Iris pigment epithelial cell (primary cell): ENCODE measurements at regions not wholly inside any gene's neighbourhood (a gene's known extent, or its start where the extent isn't known, plus 50 kb on each side); places are given as distances from the start of the nearest gene placed in this dataset.
A peak's percentile ranks its signal among the peaks of the same experiment; 100 is the strongest.
"Not testable (repeated sequence)": the region's sequence is repeated elsewhere in the genome, so short reads cannot be mapped to it uniquely, and the experiment has no call there.

Source experiments
- DNase-seq: peaks from one replicate; pipeline ENCODE4 v3.0.0-alpha.2; 2011; ENCODE audit warnings: low read depth

DNA sequence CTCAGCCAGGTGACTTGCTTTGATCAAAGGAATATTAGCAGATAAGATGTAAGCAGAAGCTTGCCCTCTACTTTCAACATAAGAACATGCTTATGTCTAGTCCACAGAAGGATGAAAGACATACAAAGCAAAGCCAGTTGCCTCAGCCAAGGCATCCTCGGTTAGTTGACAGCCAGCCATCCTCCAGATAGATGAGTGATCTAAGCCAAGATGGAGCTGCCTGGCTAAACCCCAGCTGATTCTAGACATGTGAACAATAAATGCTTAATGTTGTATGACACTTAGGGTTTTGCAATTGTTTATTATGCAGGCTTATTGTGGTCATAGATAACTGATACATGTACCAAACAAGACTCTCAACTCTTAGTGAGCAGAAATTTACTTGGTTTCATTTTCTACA is 157.6 kb upstream of the TMTC2 start:
- DNase-seq: peak; percentile 11

DNA sequence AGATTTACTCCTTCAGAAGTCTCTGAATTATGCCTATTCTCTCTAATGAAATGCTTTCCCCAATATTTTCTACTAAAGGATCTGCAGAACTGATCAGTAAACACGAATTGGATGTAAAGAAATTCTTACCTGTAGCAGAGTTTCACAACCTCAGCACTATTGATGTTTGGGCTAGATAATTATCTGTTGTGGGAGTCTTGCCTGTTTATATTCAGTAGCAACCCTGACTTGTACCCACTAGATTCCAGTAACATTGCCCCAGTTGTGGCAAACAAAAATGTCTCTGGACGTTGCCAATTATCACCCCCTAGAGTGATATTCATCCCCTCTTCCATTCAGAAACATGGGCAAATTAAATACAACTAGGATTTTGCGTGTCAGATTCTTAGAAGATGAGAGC is 156.8 kb upstream of the TMTC2 start:
- DNase-seq: no peak

GRCh38 chr12:82530394-82530793 is 156.3 kb upstream of the TMTC2 start:
- no peak for DNase-seq

DNA sequence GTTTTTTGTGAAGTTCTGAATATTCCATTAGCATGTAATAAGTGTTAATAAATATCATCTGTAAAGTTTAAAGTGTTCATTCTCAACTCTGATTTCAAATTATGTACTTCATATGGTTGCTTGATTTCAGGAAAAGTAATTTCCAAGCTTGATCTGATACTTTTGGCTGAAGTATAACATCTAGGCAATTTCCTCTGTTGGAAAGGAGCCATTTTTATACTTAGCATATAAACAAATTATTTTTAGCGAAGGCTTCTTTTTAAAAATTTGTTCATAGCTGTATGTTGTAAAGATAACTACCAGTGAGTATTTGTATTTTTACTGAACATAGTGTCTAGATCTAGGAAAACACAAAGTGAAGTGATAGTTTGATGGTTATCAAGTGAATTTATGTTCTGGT is 153.4 kb upstream of the TMTC2 start:
- no peak for DNase-seq

DNA sequence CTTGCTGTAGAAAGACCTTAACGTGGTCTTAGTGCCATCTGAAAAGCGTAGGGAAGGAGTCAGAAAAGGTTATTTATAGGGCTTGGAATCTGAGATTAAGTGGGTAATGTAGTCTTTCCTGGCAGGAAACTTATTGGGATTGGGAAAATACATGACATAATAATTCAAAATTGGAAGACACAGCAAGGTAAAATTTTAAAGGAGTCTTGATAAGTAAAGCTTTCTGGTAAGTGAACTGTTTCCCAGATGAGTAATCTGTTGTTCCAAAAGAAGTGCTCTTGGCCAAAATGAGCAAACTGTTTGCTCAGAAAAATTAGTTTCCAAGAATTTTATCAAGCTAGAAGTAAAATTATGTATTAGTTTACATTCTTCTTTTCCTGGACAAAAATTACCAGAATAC is 149.3 kb upstream of the TMTC2 start:
- no peak for DNase-seq

DNA sequence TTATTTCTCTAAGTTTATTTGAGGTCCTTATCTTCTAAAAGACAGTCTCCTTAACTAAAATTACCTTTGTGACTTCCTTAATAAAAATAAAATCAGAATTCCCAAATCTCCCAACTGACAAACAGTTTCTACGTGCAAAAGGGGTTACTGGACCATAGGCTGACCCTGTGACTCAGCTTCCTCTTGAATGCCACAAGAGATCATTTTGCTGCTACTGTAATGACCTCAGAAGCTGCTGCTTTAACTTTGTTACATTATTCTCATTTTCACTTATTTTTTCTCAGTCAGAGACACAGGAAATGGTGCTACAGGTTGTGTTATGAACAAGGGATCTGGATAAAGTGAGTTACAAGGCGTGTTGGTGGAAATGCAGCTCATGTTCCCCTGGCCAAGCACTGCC is 132.2 kb upstream of the TMTC2 start:
- peak; percentile 24 for DNase-seq

- DNase-seq: peak; percentile 11
These were observed 131.0 kb upstream of the TMTC2 start for GRCh38 chr12:82555699-82556098.

DNA sequence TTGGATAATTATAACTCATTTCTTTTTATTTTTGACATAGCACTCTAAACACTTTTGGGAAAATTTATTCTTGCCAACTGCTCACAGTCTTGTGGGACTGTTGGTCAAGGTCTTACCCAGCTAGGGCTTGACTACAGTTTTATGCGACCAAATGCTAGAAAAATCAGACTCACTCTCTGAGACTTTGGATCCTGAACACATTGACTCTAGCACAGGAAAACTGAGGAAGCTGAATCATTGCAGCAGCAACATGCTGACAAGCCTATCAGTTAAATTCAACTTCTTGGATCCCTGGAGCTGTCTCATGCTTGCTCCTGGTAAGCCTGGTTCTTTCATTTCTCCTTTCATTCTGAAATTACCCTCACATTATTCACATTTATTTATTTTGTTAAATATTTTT is 120.7 kb upstream of the TMTC2 start:
- no peak for DNase-seq

- DNase-seq: no peak
These were observed 119.0 kb upstream of the TMTC2 start for GRCh38 chr12:82567688-82568087.

DNA sequence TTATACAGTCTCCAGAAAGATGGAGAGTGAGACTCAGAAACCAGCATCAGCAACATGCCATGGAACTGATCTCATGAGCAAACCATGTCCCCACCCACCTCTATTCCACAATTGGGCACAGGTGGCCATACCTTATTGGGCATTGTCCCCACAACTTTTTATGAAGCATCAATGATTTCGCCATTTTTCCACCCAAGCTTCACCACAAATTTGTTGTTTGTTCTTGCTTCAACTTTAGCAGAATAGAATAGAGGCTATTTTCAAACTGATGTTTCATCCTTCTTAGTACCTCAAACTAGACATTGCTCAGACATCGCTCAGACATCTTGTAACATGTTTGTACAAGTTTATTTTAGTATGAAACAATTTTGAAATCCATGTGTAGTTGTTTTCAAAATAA is 112.5 kb upstream of the TMTC2 start:
- no peak for DNase-seq

- DNase-seq: no peak
These were observed 108.0 kb upstream of the TMTC2 start for GRCh38 chr12:82578725-82579124.

- no peak for DNase-seq
These were observed 103.0 kb upstream of the TMTC2 start for GRCh38 chr12:82583756-82584155.

DNA sequence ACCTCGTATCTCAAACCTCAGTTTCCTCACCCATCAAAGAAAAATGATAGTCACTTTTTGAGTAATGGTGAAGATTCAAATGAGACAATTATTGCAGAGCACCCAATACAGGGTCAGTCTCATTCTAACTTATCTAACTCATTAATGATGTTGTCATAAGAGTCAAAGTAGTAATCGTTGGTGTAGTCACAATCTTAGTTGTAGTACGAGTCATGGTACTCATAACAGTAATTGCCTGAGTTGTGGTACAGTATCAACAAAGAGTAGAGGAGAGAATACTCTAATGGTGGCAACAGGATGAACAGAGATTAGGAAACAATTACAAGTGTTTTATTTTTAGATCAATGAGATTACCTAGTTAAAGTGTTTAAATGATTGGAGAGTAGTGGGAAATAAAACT is 93.6 kb upstream of the TMTC2 start:
- DNase-seq: no peak

- DNase-seq: no peak
These were observed 92.8 kb upstream of the TMTC2 start for GRCh38 chr12:82593901-82594396.

GRCh38 chr12:82595941-82596340 is 90.8 kb upstream of the TMTC2 start:
- DNase-seq: no peak

GRCh38 chr12:82596483-82596882 is 90.2 kb upstream of the TMTC2 start:
- no peak for DNase-seq

- peak; percentile 3 for DNase-seq
These were observed 86.3 kb upstream of the TMTC2 start for GRCh38 chr12:82600379-82600778.

DNA sequence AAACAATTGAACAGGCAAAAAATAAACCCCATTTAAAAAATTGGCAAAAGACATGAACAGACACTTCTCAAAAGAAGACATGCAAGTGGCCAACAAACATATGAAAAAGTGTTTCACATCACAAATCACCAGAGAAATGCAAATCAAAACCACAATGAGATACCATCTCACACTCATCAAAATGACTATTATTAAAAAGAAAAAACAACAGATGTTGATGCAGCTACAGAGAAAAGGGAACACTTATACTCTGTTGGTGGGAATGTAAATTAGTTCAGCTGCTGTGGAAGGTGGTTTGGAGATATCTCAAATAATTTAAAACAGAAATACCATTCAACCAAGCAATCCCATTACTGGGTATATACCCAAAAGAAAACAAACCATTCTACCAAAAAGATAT is 83.1 kb upstream of the TMTC2 start:
- DNase-seq: not testable (repeated sequence)

DNA sequence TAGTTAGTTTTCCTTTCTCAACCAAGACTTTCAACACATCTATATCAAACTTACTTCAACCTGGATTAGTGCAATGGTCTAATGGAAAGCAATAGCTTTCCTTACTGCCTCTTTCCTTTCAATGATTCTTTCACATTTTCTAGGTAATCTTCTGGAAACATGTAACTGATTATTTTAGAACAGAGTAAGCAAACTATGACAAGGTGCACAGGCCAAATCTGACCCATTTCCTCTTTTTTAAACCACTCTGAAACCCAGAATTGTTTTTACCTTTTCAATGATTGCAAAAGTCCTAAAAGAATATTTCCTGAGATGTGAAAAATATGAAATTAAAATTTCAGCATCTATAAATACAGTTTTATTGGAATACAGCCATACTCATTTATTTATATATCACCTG is 81.6 kb upstream of the TMTC2 start:
- no peak for DNase-seq

- peak; percentile 69 for DNase-seq
These were observed 78.0 kb upstream of the TMTC2 start for GRCh38 chr12:82608706-82609105.

DNA sequence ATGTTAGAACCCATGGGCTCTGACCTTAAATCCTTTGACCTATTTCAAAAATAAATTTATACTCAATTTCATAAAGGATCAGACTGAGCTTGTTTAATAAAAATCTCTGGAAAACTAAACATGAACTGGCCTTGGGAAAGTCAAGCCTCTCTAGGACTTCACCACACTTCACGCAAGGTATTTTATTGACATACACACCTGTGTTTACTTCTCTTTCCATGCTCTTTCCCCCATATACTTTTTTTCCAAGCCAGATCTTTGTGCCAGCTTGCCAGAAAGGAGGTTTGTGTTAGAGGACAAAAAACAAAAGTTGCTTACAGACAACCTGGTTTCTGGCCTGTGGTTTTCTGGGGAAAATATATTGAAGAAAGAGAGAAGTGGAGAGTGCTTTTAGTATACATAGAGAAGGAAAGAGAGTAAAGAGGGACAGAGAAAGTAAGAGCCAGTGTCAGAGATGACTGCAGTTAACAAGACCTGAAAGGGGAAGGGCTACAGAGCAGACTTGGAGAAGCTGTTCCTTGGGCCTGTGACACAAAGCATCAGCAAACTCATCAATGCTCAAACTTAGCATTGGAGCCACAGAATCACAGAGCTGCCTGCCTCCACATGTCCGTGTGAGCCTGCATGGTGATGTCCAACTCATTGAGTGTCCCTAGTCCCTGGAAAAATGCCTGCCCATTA is 77.3 kb upstream of the TMTC2 start:
- no peak for DNase-seq

GRCh38 chr12:82619644-82620043 is 67.1 kb upstream of the TMTC2 start:
- DNase-seq: no peak

DNA sequence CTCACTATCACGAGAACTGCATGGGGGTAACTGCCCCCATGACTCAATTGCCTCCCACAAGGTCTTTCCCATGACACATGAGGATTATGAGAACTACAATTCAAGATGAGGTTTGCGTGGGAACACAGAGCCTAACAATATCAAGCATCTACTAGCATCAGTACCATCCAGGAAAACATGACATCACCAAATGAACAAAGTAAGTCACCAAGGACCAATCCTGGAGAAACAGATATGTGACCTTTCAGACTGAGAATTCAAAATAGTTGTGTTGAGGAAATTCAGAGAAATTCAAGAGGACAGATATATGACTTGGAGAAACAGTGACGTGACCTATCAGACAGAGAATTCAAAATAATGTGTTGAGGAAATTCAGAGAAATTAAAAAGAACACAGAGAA is 65.8 kb upstream of the TMTC2 start:
- no peak for DNase-seq

- DNase-seq: no peak
These were observed 61.2 kb upstream of the TMTC2 start for GRCh38 chr12:82625523-82625922.
